GM23338 (cell line): ENCODE measurements at regions not wholly inside any gene's neighbourhood (a gene's known extent, or its start where the extent isn't known, plus 50 kb on each side); places are given as distances from the start of the nearest gene placed in this dataset.

ENCODE experiments used
- ATAC-seq: fragments of 200-7000 bp; cut with Tn5 transposase; 3 replicates; pipeline ENCODE4 v1.9.1; 2020
- DNase-seq: peaks from one replicate; pipeline ENCODE4 v3.0.0-alpha.2; 2015; ENCODE audit warnings: low spot score
- H2AFZ ChIP-seq: fragments of 200-600 bp; sonication (generic); 2 replicates; pipeline ENCODE4 v1.8.0; 2016; ENCODE audit warnings: antibody characterized with exemption, mild to moderate bottlenecking, moderate library complexity
- H3F3A ChIP-seq: fragments of 200-600 bp; sonication (generic); replicated peaks from 2 replicates; pipeline ENCODE4 v1.8.0; 2017; ENCODE audit warnings: antibody characterized with exemption, mixed run types, low read depth
- H3K27ac ChIP-seq: fragments of 200-600 bp; sonication (generic); 2 replicates; pipeline ENCODE4 v1.6.1; 2016; ENCODE audit warnings: low read depth
- H3K27me3 ChIP-seq: fragments of 200-600 bp; sonication (generic); 2 replicates; pipeline ENCODE4 v1.8.0; 2016; ENCODE audit warnings: mild to moderate bottlenecking, mixed run types, moderate library complexity; ENCODE audit not compliant: insufficient read depth
- H3K36me3 ChIP-seq: fragments of 200-600 bp; sonication (generic); 2 replicates; pipeline ENCODE4 v1.8.0; 2016; ENCODE audit warnings: mild to moderate bottlenecking; ENCODE audit not compliant: insufficient read depth
- H3K4me1 ChIP-seq: fragments of 200-600 bp; sonication (generic); 2 replicates; pipeline ENCODE4 v1.8.0; 2016; ENCODE audit warnings: mild to moderate bottlenecking, moderate library complexity; ENCODE audit not compliant: insufficient read depth
- H3K4me2 ChIP-seq: fragments of 200-600 bp; sonication (generic); 2 replicates; pipeline ENCODE4 v1.7.1; 2017; ENCODE audit warnings: mixed run types
- H3K4me3 ChIP-seq: fragments of 200-600 bp; sonication (generic); 2 replicates; pipeline ENCODE4 v1.6.1; 2016; ENCODE audit warnings: mixed run types
- H3K79me2 ChIP-seq: fragments of 200-600 bp; sonication (generic); replicated peaks from 2 replicates; pipeline ENCODE4 v1.8.0; 2017; ENCODE audit warnings: mild to moderate bottlenecking; ENCODE audit not compliant: insufficient read depth
- H3K9me2 ChIP-seq: fragments of 200-600 bp; sonication (generic); 2 replicates; pipeline ENCODE4 v1.8.0; 2017; ENCODE audit not compliant: insufficient read depth
- H4K20me1 ChIP-seq: fragments of 200-600 bp; sonication (generic); replicated peaks from 2 replicates; pipeline ENCODE4 v1.8.0; 2017; ENCODE audit warnings: mild to moderate bottlenecking; ENCODE audit not compliant: insufficient read depth
- H3K27ac Mint-ChIP-seq: 2 replicates; pipeline ENCODE4 v1.8.0; 2020; ENCODE audit warnings: inconsistent platforms, mild to moderate bottlenecking, moderate library complexity, mixed read lengths
- H3K27me3 Mint-ChIP-seq: 3 replicates; pipeline ENCODE4 v1.8.0; 2022; ENCODE audit warnings: low read depth, mild to moderate bottlenecking, moderate library complexity, mixed read lengths, inconsistent platforms; ENCODE audit not compliant: insufficient read depth, poor library complexity
- H3K36me3 Mint-ChIP-seq: 3 replicates; pipeline ENCODE4 v1.8.0; 2021; ENCODE audit warnings: low read depth, mild to moderate bottlenecking, inconsistent platforms, moderate library complexity, mixed read lengths
- H3K4me1 Mint-ChIP-seq: 3 replicates; pipeline ENCODE4 v1.8.0; 2020; ENCODE audit warnings: mild to moderate bottlenecking, inconsistent platforms, mixed read lengths
- H3K4me3 Mint-ChIP-seq: 3 replicates; pipeline ENCODE4 v1.8.0; 2021; ENCODE audit warnings: moderate library complexity, mild to moderate bottlenecking, inconsistent platforms, mixed read lengths
- H3K9me3 Mint-ChIP-seq: 3 replicates; pipeline ENCODE4 v1.8.0; 2020; ENCODE audit warnings: moderate library complexity, mild to moderate bottlenecking, inconsistent platforms, mixed read lengths
- CREB1 ChIP-seq: fragments of 250-450 bp; sonication (Bioruptor Pico); IDR thresholded peaks from 2 replicates; pipeline ENCODE4 v1.5.0; 2020; ENCODE audit warnings: low read depth, mild to moderate bottlenecking, moderate library complexity
- EZH2phosphoT487 ChIP-seq: fragments of 200-600 bp; sonication (generic); IDR thresholded peaks from one replicate; pipeline ENCODE4 v1.8.1; 2018; ENCODE audit warnings: antibody characterized with exemption; ENCODE audit not compliant: unreplicated experiment
- NANOG ChIP-seq: IDR thresholded peaks from 2 replicates; pipeline ENCODE4 v1.6.1; 2016; ENCODE audit warnings: antibody characterized with exemption, borderline replicate concordance
- STAT1 ChIP-seq: IDR thresholded peaks from one replicate; pipeline ENCODE4 v1.6.1; 2016; ENCODE audit warnings: antibody characterized with exemption; ENCODE audit not compliant: unreplicated experiment
- ZNF114 ChIP-seq: fragments of 250-450 bp; sonication (Bioruptor Pico); IDR thresholded peaks from 2 replicates; pipeline ENCODE4 v1.5.0; 2020; ENCODE audit warnings: mild to moderate bottlenecking, moderate library complexity
- ZNF331 ChIP-seq: fragments of 250-450 bp; sonication (Bioruptor Pico); IDR thresholded peaks from 2 replicates; pipeline ENCODE4 v1.5.0; 2020; ENCODE audit warnings: low read depth, mild to moderate bottlenecking, moderate library complexity
- TF ChIP-seq, protein P1 (sequence below): fragments of 250-450 bp; sonication (Bioruptor Pico); IDR thresholded peaks from 2 replicates; pipeline ENCODE4 v1.5.0; 2020; ENCODE audit warnings: mild to moderate bottlenecking, moderate library complexity
- TF ChIP-seq, protein P2 (sequence below): IDR thresholded peaks from 2 replicates; pipeline ENCODE4 v1.6.1; 2016; ENCODE audit warnings: antibody characterized with exemption

- TF ChIP-seq, protein P1, sequence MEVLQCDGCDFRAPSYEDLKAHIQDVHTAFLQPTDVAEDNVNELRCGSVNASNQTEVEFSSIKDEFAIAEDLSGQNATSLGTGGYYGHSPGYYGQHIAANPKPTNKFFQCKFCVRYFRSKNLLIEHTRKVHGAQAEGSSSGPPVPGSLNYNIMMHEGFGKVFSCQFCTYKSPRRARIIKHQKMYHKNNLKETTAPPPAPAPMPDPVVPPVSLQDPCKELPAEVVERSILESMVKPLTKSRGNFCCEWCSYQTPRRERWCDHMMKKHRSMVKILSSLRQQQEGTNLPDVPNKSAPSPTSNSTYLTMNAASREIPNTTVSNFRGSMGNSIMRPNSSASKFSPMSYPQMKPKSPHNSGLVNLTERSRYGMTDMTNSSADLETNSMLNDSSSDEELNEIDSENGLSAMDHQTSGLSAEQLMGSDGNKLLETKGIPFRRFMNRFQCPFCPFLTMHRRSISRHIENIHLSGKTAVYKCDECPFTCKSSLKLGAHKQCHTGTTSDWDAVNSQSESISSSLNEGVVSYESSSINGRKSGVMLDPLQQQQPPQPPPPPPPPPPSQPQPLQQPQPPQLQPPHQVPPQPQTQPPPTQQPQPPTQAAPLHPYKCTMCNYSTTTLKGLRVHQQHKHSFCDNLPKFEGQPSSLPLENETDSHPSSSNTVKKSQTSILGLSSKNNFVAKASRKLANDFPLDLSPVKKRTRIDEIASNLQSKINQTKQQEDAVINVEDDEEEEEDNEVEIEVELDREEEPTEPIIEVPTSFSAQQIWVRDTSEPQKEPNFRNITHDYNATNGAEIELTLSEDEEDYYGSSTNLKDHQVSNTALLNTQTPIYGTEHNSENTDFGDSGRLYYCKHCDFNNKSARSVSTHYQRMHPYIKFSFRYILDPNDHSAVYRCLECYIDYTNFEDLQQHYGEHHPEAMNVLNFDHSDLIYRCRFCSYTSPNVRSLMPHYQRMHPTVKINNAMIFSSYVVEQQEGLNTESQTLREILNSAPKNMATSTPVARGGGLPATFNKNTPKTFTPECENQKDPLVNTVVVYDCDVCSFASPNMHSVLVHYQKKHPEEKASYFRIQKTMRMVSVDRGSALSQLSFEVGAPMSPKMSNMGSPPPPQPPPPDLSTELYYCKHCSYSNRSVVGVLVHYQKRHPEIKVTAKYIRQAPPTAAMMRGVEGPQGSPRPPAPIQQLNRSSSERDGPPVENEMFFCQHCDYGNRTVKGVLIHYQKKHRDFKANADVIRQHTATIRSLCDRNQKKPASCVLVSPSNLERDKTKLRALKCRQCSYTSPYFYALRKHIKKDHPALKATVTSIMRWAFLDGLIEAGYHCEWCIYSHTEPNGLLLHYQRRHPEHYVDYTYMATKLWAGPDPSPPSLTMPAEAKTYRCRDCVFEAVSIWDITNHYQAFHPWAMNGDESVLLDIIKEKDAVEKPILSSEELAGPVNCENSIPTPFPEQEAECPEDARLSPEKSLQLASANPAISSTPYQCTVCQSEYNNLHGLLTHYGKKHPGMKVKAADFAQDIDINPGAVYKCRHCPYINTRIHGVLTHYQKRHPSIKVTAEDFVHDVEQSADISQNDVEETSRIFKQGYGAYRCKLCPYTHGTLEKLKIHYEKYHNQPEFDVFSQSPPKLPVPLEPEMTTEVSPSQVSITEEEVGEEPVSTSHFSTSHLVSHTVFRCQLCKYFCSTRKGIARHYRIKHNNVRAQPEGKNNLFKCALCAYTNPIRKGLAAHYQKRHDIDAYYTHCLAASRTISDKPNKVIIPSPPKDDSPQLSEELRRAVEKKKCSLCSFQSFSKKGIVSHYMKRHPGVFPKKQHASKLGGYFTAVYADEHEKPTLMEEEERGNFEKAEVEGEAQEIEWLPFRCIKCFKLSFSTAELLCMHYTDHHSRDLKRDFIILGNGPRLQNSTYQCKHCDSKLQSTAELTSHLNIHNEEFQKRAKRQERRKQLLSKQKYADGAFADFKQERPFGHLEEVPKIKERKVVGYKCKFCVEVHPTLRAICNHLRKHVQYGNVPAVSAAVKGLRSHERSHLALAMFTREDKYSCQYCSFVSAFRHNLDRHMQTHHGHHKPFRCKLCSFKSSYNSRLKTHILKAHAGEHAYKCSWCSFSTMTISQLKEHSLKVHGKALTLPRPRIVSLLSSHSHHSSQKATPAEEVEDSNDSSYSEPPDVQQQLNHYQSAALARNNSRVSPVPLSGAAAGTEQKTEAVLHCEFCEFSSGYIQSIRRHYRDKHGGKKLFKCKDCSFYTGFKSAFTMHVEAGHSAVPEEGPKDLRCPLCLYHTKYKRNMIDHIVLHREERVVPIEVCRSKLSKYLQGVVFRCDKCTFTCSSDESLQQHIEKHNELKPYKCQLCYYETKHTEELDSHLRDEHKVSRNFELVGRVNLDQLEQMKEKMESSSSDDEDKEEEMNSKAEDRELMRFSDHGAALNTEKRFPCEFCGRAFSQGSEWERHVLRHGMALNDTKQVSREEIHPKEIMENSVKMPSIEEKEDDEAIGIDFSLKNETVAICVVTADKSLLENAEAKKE (CRISPR knock-in tag) = no peak
- TF ChIP-seq, protein P2, sequence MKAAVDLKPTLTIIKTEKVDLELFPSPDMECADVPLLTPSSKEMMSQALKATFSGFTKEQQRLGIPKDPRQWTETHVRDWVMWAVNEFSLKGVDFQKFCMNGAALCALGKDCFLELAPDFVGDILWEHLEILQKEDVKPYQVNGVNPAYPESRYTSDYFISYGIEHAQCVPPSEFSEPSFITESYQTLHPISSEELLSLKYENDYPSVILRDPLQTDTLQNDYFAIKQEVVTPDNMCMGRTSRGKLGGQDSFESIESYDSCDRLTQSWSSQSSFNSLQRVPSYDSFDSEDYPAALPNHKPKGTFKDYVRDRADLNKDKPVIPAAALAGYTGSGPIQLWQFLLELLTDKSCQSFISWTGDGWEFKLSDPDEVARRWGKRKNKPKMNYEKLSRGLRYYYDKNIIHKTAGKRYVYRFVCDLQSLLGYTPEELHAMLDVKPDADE = no peak
- no peak for TF ChIP-seq ZNF114 (CRISPR knock-in tag)
- TF ChIP-seq EZH2phosphoT487 = no peak
These were observed 825.3 kb upstream of the GRM7 start (continued) for GRCh38 chr3:6035626-6036025.

- H3K27ac Mint-ChIP-seq = no peak overlapping the region
- no peak for ATAC-seq
- peaks cover 89% of the 10 kb centered on the region for H3K9me3 Mint-ChIP-seq
- TF ChIP-seq CREB1 (CRISPR knock-in tag) (no peak), STAT1 (no peak), ZNF331 (CRISPR knock-in tag) (no peak), NANOG (no peak)
- TF ChIP-seq, protein P1 (CRISPR knock-in tag) = no peak
- TF ChIP-seq, protein P2 = no peak
These were observed 820.9 kb upstream of the GRM7 start for GRCh38 chr3:6039971-6040370.

More at GRCh38 chr3:6039971-6040370, 820.9 kb upstream of the GRM7 start:
- no peaks in the 10 kb centered on the region for H3K9me2 ChIP-seq
- no peak overlapping the region for H3K4me3 ChIP-seq
- no peaks in the 10 kb centered on the region for H3K27me3 ChIP-seq
- H3K36me3 Mint-ChIP-seq = peaks cover 23% of the 10 kb centered on the region
- H3K36me3 ChIP-seq = peaks cover 4% of the 10 kb centered on the region; the same call in 1 of the 2 replicates
- H3K4me1 ChIP-seq = no peaks in the 10 kb centered on the region
- no peak overlapping the region for H3K4me3 Mint-ChIP-seq
- H3K27ac ChIP-seq = no peak overlapping the region
- H3K4me2 ChIP-seq = no peak overlapping the region
- no peaks in the 10 kb centered on the region for H4K20me1 ChIP-seq
- H3F3A ChIP-seq = no peaks in the 10 kb centered on the region
- no peaks in the 10 kb centered on the region for H3K4me1 Mint-ChIP-seq
- H3K79me2 ChIP-seq = no peaks in the 10 kb centered on the region
- H2AFZ ChIP-seq = no peak overlapping the region
- no peak for DNase-seq
- peaks cover 3% of the 10 kb centered on the region for H3K27me3 Mint-ChIP-seq
